ENCODE measurements at regions not wholly inside any gene's neighbourhood (a gene's known extent, or its start where the extent isn't known, plus 50 kb on each side); places are given as distances from the start of the nearest gene placed in this dataset.

GRCh38 chr21:15256996-15257395 is 192.2 kb upstream of the NRIP1 start:
- no peaks in the 10 kb centered on the region for H3K9me3 Mint-ChIP-seq
- no peak for ATAC-seq
- H3K36me3 Mint-ChIP-seq = no peaks in the 10 kb centered on the region
- H3K4me3 Mint-ChIP-seq = no peak overlapping the region
- no peaks in the 10 kb centered on the region for H3K27me3 Mint-ChIP-seq
- H3K4me1 Mint-ChIP-seq = no peaks in the 10 kb centered on the region
- H3K27ac Mint-ChIP-seq = no peak overlapping the region

- Mint-ChIP-seq H3K4me1 (no peaks in the 10 kb centered on the region), H3K4me3 (no peak overlapping the region), H3K27me3 (no peaks in the 10 kb centered on the region), H3K36me3 (no peaks in the 10 kb centered on the region), H3K9me3 (no peaks in the 10 kb centered on the region), H3K27ac (no peak overlapping the region)
- ATAC-seq = no peak
These were observed 192.8 kb upstream of the NRIP1 start for GRCh38 chr21:15257646-15258045.

- ATAC-seq = no peak
- Mint-ChIP-seq H3K27me3 (peaks cover 13% of the 10 kb centered on the region), H3K27ac (no peak overlapping the region)
These were observed 195.0 kb upstream of the NRIP1 start for GRCh38 chr21:15259824-15260223.

GRCh38 chr21:15260604-15261003 is 195.8 kb upstream of the NRIP1 start:
- Mint-ChIP-seq H3K27me3 (peaks cover 13% of the 10 kb centered on the region), H3K9me3 (no peaks in the 10 kb centered on the region), H3K4me1 (no peaks in the 10 kb centered on the region), H3K36me3 (no peaks in the 10 kb centered on the region), H3K4me3 (no peak overlapping the region), H3K27ac (no peak overlapping the region)
- no peak for ATAC-seq

More at GRCh38 chr21:15259824-15260223, 195.0 kb upstream of the NRIP1 start:
- Mint-ChIP-seq H3K9me3 (no peaks in the 10 kb centered on the region), H3K4me1 (no peaks in the 10 kb centered on the region), H3K36me3 (no peaks in the 10 kb centered on the region), H3K4me3 (no peak overlapping the region)

- H3K27me3 Mint-ChIP-seq = peaks cover 13% of the 10 kb centered on the region
- H3K27ac Mint-ChIP-seq = no peak overlapping the region
- no peak overlapping the region for H3K4me3 Mint-ChIP-seq
- no peak for ATAC-seq
- H3K4me1 Mint-ChIP-seq = no peaks in the 10 kb centered on the region
- H3K9me3 Mint-ChIP-seq = no peaks in the 10 kb centered on the region
- H3K36me3 Mint-ChIP-seq = no peaks in the 10 kb centered on the region
These were observed 199.4 kb upstream of the NRIP1 start for GRCh38 chr21:15264084-15264665.

- no peaks in the 10 kb centered on the region for H3K4me1 Mint-ChIP-seq
- H3K27me3 Mint-ChIP-seq = no peaks in the 10 kb centered on the region
- no peak overlapping the region for H3K4me3 Mint-ChIP-seq
- no peaks in the 10 kb centered on the region for H3K9me3 Mint-ChIP-seq
- H3K27ac Mint-ChIP-seq = no peak overlapping the region
- no peaks in the 10 kb centered on the region for H3K36me3 Mint-ChIP-seq
- no peak for ATAC-seq
These were observed 207.4 kb upstream of the NRIP1 start for GRCh38 chr21:15272171-15272570.

GRCh38 chr21:15272591-15272990 is 207.8 kb upstream of the NRIP1 start:
- Mint-ChIP-seq H3K27ac (no peak overlapping the region), H3K4me1 (no peaks in the 10 kb centered on the region), H3K4me3 (no peak overlapping the region), H3K27me3 (no peaks in the 10 kb centered on the region), H3K36me3 (no peaks in the 10 kb centered on the region), H3K9me3 (no peaks in the 10 kb centered on the region)
- ATAC-seq = no peak

GRCh38 chr21:15273244-15273643 is 208.4 kb upstream of the NRIP1 start:
- H3K4me3 Mint-ChIP-seq = no peak overlapping the region
- H3K27ac Mint-ChIP-seq = no peak overlapping the region
- no peaks in the 10 kb centered on the region for H3K36me3 Mint-ChIP-seq
- no peaks in the 10 kb centered on the region for H3K27me3 Mint-ChIP-seq
- H3K4me1 Mint-ChIP-seq = no peaks in the 10 kb centered on the region
- no peak for ATAC-seq
- H3K9me3 Mint-ChIP-seq = no peaks in the 10 kb centered on the region

GRCh38 chr21:15274701-15275485 is 210.1 kb upstream of the NRIP1 start:
- no peak for ATAC-seq

GRCh38 chr21:15275615-15276235 is 210.9 kb upstream of the NRIP1 start:
- Mint-ChIP-seq H3K4me3 (no peak overlapping the region), H3K4me1 (no peaks in the 10 kb centered on the region), H3K27ac (no peak overlapping the region), H3K36me3 (no peaks in the 10 kb centered on the region), H3K9me3 (no peaks in the 10 kb centered on the region), H3K27me3 (peaks cover under 1% of the 10 kb centered on the region)
- ATAC-seq = no peak

More at GRCh38 chr21:15274701-15275485, 210.1 kb upstream of the NRIP1 start:
- Mint-ChIP-seq H3K9me3 (no peaks in the 10 kb centered on the region), H3K27me3 (no peaks in the 10 kb centered on the region), H3K4me3 (no peak overlapping the region), H3K36me3 (no peaks in the 10 kb centered on the region), H3K27ac (no peak overlapping the region), H3K4me1 (no peaks in the 10 kb centered on the region)

GRCh38 chr21:15276243-15276642 is 211.4 kb upstream of the NRIP1 start:
- ATAC-seq = no peak
- Mint-ChIP-seq H3K36me3 (no peaks in the 10 kb centered on the region), H3K27me3 (peaks cover 5% of the 10 kb centered on the region), H3K9me3 (peaks cover 1% of the 10 kb centered on the region), H3K27ac (no peak overlapping the region), H3K4me3 (no peak overlapping the region), H3K4me1 (no peaks in the 10 kb centered on the region)

- H3K4me1 Mint-ChIP-seq = no peaks in the 10 kb centered on the region
- peaks cover 5% of the 10 kb centered on the region for H3K9me3 Mint-ChIP-seq
- peaks cover 14% of the 10 kb centered on the region for H3K27me3 Mint-ChIP-seq
- no peaks in the 10 kb centered on the region for H3K36me3 Mint-ChIP-seq
- no peak for ATAC-seq
- no peak overlapping the region for H3K4me3 Mint-ChIP-seq
- H3K27ac Mint-ChIP-seq = no peak overlapping the region
These were observed 212.7 kb upstream of the NRIP1 start for GRCh38 chr21:15277466-15277865.

- Mint-ChIP-seq H3K9me3 (peaks cover 5% of the 10 kb centered on the region), H3K4me3 (no peak overlapping the region), H3K27me3 (peaks cover 18% of the 10 kb centered on the region), H3K4me1 (no peaks in the 10 kb centered on the region), H3K27ac (no peak overlapping the region), H3K36me3 (no peaks in the 10 kb centered on the region)
- ATAC-seq = no peak
These were observed 213.5 kb upstream of the NRIP1 start for GRCh38 chr21:15278279-15278678.

- no peak for ATAC-seq
- no peak overlapping the region for H3K27ac Mint-ChIP-seq
- peaks cover 22% of the 10 kb centered on the region for H3K27me3 Mint-ChIP-seq
- H3K4me3 Mint-ChIP-seq = no peak overlapping the region
- peaks cover 5% of the 10 kb centered on the region for H3K9me3 Mint-ChIP-seq
- no peaks in the 10 kb centered on the region for H3K36me3 Mint-ChIP-seq
- H3K4me1 Mint-ChIP-seq = no peaks in the 10 kb centered on the region
These were observed 214.1 kb upstream of the NRIP1 start for GRCh38 chr21:15278851-15279250.

GRCh38 chr21:15279482-15279881 is 214.7 kb upstream of the NRIP1 start:
- H3K4me3 Mint-ChIP-seq = no peak overlapping the region
- H3K27ac Mint-ChIP-seq = no peak overlapping the region
- peaks cover 5% of the 10 kb centered on the region for H3K9me3 Mint-ChIP-seq
- H3K36me3 Mint-ChIP-seq = no peaks in the 10 kb centered on the region
- H3K27me3 Mint-ChIP-seq = peaks cover 22% of the 10 kb centered on the region
- no peaks in the 10 kb centered on the region for H3K4me1 Mint-ChIP-seq
- ATAC-seq = no peak

GRCh38 chr21:15281714-15282113 is 216.9 kb upstream of the NRIP1 start:
- Mint-ChIP-seq H3K27ac (no peak overlapping the region), H3K36me3 (no peaks in the 10 kb centered on the region), H3K27me3 (peaks cover 22% of the 10 kb centered on the region), H3K9me3 (peaks cover 5% of the 10 kb centered on the region), H3K4me1 (no peaks in the 10 kb centered on the region), H3K4me3 (no peak overlapping the region)
- ATAC-seq = no peak
